ENCODE measurements at regions not wholly inside any gene's neighbourhood (a gene's known extent, or its start where the extent isn't known, plus 50 kb on each side); places are given as distances from the start of the nearest gene placed in this dataset.

DNA sequence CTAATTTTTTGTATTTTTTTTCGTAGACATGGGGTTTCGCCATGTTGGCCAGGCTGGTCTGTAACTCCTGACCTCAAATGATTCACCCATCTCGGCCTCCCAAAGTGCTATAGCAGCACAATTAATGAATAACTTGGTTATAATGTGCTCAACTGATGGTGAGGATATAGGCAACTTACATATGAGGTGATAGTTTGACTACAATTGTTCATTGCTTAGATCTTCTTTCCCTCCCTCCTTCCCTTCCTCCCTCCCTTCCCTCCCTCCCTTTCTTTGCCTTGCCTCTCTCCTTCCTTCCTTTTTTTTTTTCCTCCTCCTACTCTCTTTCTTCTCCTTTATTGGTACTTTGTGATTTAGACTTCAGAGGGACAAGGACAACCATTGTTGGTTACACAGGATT, 151.2 kb downstream of the RNF144B start:
- TF ChIP-seq ZNF717 (CRISPR knock-in tag; IDR thresholded peaks at IDR 0.05) (no peak), POLR2A (conservative IDR thresholded peaks at IDR 0.05) (no peak), RFX5 (IDR thresholded peaks at IDR 0.05; ENCODE audit: low read depth, low read length) (no peak), JUNB (CRISPR knock-in tag; conservative IDR thresholded peaks at IDR 0.05) (no peak), TCF3 (CRISPR knock-in tag; IDR thresholded peaks at IDR 0.05) (no peak), ZNF584 (CRISPR knock-in tag; IDR thresholded peaks at IDR 0.05; ENCODE audit: low read depth) (no peak), TAF15 (IDR thresholded peaks at IDR 0.05; ENCODE audit: low read depth, low read length) (no peak), FOXA3 (CRISPR knock-in tag; conservative IDR thresholded peaks at IDR 0.05 in 1 of 2, IDR thresholded peaks at IDR 0.05 in 1 of 2) (no peak), ILK (tag; IDR thresholded peaks at IDR 0.05; ENCODE audit: borderline replicate concordance, low read depth) (no peak), CREB1 (IDR thresholded peaks at IDR 0.05) (no peak), CREB1 (CRISPR knock-in tag; IDR thresholded peaks at IDR 0.05) (no peak), ZNF583 (CRISPR knock-in tag; IDR thresholded peaks at IDR 0.05) (no peak), SMC3 (conservative IDR thresholded peaks at IDR 0.05; ENCODE audit: insufficient read depth, low read depth, low read length) (no peak)
- TF ChIP-seq, protein P1, sequence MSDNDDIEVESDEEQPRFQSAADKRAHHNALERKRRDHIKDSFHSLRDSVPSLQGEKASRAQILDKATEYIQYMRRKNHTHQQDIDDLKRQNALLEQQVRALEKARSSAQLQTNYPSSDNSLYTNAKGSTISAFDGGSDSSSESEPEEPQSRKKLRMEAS (CRISPR knock-in tag; IDR thresholded peaks at IDR 0.05) = no peak
- TF ChIP-seq, protein P2, sequence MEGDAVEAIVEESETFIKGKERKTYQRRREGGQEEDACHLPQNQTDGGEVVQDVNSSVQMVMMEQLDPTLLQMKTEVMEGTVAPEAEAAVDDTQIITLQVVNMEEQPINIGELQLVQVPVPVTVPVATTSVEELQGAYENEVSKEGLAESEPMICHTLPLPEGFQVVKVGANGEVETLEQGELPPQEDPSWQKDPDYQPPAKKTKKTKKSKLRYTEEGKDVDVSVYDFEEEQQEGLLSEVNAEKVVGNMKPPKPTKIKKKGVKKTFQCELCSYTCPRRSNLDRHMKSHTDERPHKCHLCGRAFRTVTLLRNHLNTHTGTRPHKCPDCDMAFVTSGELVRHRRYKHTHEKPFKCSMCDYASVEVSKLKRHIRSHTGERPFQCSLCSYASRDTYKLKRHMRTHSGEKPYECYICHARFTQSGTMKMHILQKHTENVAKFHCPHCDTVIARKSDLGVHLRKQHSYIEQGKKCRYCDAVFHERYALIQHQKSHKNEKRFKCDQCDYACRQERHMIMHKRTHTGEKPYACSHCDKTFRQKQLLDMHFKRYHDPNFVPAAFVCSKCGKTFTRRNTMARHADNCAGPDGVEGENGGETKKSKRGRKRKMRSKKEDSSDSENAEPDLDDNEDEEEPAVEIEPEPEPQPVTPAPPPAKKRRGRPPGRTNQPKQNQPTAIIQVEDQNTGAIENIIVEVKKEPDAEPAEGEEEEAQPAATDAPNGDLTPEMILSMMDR (IDR thresholded peaks at IDR 0.05 in 2 of 3, conservative IDR thresholded peaks at IDR 0.05 in 1 of 3; ENCODE audit: insufficient read depth in 2 of 3, low read depth in 1 of 3, low read length in 3 of 3) = no peak
